Heart left ventricle (tissue), 16 donors: ENCODE measurements at regions not wholly inside any gene's neighbourhood (a gene's known extent, or its start where the extent isn't known, plus 50 kb on each side); places are given as distances from the start of the nearest gene placed in this dataset.

Experiments used
- ATAC-seq, 4 donors: fragments of 200-7000 bp; cut with Tn5 transposase; one replicate each; pipeline ENCODE4 v1.9.1; 2020 to 2022; ENCODE audit warnings: moderate library complexity in 4 of 4, mild to moderate bottlenecking in 3 of 4, moderate number of reproducible peaks in 1 of 4
- DNase-seq, 5 donors: peaks; one replicate each; pipeline ENCODE4 v3.0.0-alpha.2; 2020
- H3K27ac ChIP-seq, 12 donors: fragments of 200-600 bp; sonication (generic) in 4 of 12; one replicate each; pipeline versions ENCODE4 v1.5.0 to v1.8.0; 2016 to 2022; ENCODE audit warnings: mild to moderate bottlenecking in 2 of 12
- H3K27me3 ChIP-seq, 9 donors: fragments of 200-600 bp; sonication (generic) in 2 of 9; one replicate each; pipeline versions ENCODE4 v1.5.1 to v1.8.0; 2016 to 2022; ENCODE audit warnings: mild to moderate bottlenecking in 3 of 9
- H3K36me3 ChIP-seq, 9 donors: fragments of 200-600 bp; sonication (generic) in 2 of 9; one replicate each; pipeline versions ENCODE4 v1.5.0 to v1.8.0; 2018 to 2022; ENCODE audit warnings: mild to moderate bottlenecking in 2 of 9
- H3K4me1 ChIP-seq, 12 donors: fragments of 200-600 bp; sonication (generic) in 4 of 12; one replicate each; pipeline versions ENCODE4 v1.5.0 to v1.8.0; 2016 to 2022; ENCODE audit warnings: mild to moderate bottlenecking in 3 of 12
- H3K4me3 ChIP-seq, 12 donors: fragments of 200-600 bp; sonication (generic) in 4 of 12; one replicate each; pipeline versions ENCODE4 v1.5.0 to v1.8.0; 2017 to 2022; ENCODE audit warnings: mild to moderate bottlenecking in 9 of 12, moderate library complexity in 4 of 12
- H3K9me3 ChIP-seq, 12 donors: fragments of 200-600 bp; sonication (generic) in 4 of 12; one replicate each; pipeline versions ENCODE4 v1.5.0 to v1.8.0; 2016 to 2022; ENCODE audit warnings: mild to moderate bottlenecking in 1 of 12
- POLR2A ChIP-seq, 2 donors: fragments of 450-650 bp; IDR thresholded peaks; one replicate each; pipeline ENCODE4 v1.6.1; 2017; ENCODE audit warnings: antibody characterized with exemption in 2 of 2, mild to moderate bottlenecking in 2 of 2, moderate library complexity in 2 of 2
- WGBS, 4 donors: extraction: QIAGEN DNeasy Blood & Tissue Kit in 2 of 4; methylation state at CpG; one replicate each; pipeline versions ENCODE4 v1.1.5 to v1.1.7; 2013 to 2018; 5-methylcytosine and 5-hydroxymethylcytosine counted together
- intact Hi-C, 10 donors: fragments of 100-400 bp; cut with DNase I; formaldehyde crosslinking; loops; one replicate each; pipeline versions ENCODE4 v1.11.1 to v1.14.2; 2022
- TF ChIP-seq, protein P1 (sequence below), 12 donors: fragments of 200-600 bp; sonication (generic) in 4 of 12; IDR thresholded peaks; one replicate each; pipeline versions ENCODE4 v1.5.0 to v1.8.0; 2018 to 2022; ENCODE audit warnings: antibody characterized with exemption in 12 of 12, mild to moderate bottlenecking in 5 of 12
- donor health status: ischemic (EF 13 %, LVEDD 7.1; RV severe dilation, severe dysfunction).
- donor health status: healthy with polysubstance abuse.
- donor health status: DM: no; HTN: yes; CAD: no.
- donor health status: DM: no; HTN: no; CAD: no.
- donor health status: ischemic (EF 25% LVEDD 6.9; RV normal size, moderate dysfunction).
- donor health status: ischemic (EF 25% LVEDD 5.7; RV mildly dilated, moderate dysfunction).
- donor health status: healthy.
- donor health status: DM: yes; HTN: yes; CAD: no.
- donor health status: ischemic (EF 35%, LVEDD 5.7; RV mildly dilated, moderate dysfunction).
- donor health status: nonischemic (EF 11% LVEDD 7.7; RV severe dilation, severe dysfunction).
- donor health status: DM: yes; HTN: yes; CAD: no.
- donor health status: PGD.
- donor health status: ischemic (EF 29% LVEDD 5.4; RV normal size, mild dysfunction).
- donor health status: nonischemic (EF 23%, LVEDD 6.1; RV moderate dilation, normal function).

DNA sequence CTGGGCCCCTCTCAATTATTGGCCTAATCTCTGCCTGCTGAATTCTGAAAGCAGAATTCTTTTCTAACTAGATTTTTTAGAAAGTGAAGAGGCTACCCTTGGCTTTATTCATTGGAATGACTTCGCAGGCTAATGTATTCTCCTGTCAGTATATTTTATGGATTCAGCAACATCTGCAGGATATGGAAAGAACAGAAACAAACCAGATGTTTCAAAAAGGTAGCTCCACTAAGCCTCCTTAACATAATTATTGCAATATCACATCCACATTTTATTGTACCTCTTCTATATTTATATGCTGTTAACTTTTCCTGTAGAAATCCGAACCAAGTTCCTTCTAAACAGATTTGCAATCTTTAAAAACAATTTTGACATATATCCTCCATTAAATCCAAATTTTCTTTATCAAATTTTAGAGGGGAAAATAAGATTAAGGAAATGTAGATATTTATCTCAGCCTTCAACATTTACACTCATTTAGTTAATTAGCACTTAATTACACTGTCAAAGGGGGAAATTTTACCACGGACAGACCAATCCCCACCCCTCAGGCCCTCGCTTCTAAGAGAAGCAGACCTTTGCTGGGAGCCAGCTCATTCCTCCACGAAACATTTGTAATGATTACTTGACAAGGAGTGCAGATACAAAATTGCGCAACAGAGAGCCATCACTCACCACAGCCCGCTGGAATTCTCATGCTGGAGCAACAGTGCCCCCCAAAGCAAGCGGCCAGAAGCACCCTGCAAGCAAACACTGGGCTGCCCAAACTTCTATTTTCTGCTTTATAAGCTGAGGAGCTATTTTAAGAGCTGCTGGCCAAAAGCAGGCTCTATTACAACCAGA lies 253.4 kb downstream of the ETAA1 start:
- peaks cover 0 to 39% (median 21%) of the 10 kb centered on the region in 12 donors for H3K4me1 ChIP-seq
- DNase-seq (peak; percentile 79 to 88 (median 85)), ATAC-seq (peak; percentile 94 to 95 (median 94))
- H3K27me3 ChIP-seq, result no peaks in the 10 kb centered on the region
- no peak overlapping the region for H3K4me3 ChIP-seq
- WGBS, 4 donors, result 17 to 23% (median 19%) methylated on average over 8 of the region's 8 CpGs
- TF ChIP-seq, protein P1, sequence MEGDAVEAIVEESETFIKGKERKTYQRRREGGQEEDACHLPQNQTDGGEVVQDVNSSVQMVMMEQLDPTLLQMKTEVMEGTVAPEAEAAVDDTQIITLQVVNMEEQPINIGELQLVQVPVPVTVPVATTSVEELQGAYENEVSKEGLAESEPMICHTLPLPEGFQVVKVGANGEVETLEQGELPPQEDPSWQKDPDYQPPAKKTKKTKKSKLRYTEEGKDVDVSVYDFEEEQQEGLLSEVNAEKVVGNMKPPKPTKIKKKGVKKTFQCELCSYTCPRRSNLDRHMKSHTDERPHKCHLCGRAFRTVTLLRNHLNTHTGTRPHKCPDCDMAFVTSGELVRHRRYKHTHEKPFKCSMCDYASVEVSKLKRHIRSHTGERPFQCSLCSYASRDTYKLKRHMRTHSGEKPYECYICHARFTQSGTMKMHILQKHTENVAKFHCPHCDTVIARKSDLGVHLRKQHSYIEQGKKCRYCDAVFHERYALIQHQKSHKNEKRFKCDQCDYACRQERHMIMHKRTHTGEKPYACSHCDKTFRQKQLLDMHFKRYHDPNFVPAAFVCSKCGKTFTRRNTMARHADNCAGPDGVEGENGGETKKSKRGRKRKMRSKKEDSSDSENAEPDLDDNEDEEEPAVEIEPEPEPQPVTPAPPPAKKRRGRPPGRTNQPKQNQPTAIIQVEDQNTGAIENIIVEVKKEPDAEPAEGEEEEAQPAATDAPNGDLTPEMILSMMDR (IDR thresholded peaks at IDR 0.05), result peak; percentile 25 to 83 (median 66)
- no peak for TF ChIP-seq POLR2A (IDR thresholded peaks at IDR 0.05)
- peaks cover 0 to 8% (median 1%) of the 10 kb centered on the region in 12 donors for H3K9me3 ChIP-seq
- no peaks in the 10 kb centered on the region for H3K36me3 ChIP-seq
- peak overlapping the region in 11 of 12 donors; percentile 17 to 84 (median 77) for H3K27ac ChIP-seq
- intact Hi-C loops, result loop anchor here in 7 of 10 donors (2.0 to 10.0 kb wide), 8 partner anchors 190 to 1218 kb away; partner anchors contain the start of gene MEIS1 (in 2 of the 7)

DNA sequence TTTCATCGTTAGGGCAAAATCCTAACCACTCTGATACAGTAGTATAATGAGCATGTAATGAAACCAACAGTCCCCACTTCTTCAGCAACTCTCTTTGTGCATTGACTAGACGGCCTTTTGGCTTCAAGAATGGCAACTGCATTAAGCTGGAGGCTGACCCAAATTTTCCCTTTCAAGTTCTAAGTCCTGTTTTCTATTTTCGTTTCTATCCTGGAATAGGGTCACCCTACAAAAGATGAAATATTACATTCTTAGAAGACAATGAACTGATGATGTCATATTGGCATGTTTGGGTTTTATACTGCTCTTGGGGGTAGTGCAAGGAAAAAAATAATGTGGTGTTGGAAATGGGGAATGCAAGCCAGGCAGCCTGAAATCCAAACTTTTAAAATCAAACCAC lies 254.4 kb downstream of the ETAA1 start:
- no peak for TF ChIP-seq POLR2A (IDR thresholded peaks at IDR 0.05)
- TF ChIP-seq, protein P1 (IDR thresholded peaks at IDR 0.05), result no peak
- Histone ChIP-seq H3K36me3 (no peaks in the 10 kb centered on the region), H3K27ac (peak overlapping the region in 9 of 12 donors; percentile 50 to 84 (median 77)), H3K27me3 (no peaks in the 10 kb centered on the region), H3K4me1 (peaks cover 0 to 32% (median 20%) of the 10 kb centered on the region in 12 donors), H3K9me3 (peaks cover 0 to 9% (median 1%) of the 10 kb centered on the region in 12 donors), H3K4me3 (no peak overlapping the region)
- intact Hi-C loops, result loop anchor here in 7 of 10 donors (2.0 to 10.0 kb wide), 8 partner anchors 189 to 1219 kb away; partner anchors contain the start of gene MEIS1 (in 2 of the 7)
- 48 to 66% (median 60%) methylated on average over 3 of the region's 3 CpGs for WGBS, 4 donors
- ATAC-seq, result no peak
- no peak for DNase-seq

DNA sequence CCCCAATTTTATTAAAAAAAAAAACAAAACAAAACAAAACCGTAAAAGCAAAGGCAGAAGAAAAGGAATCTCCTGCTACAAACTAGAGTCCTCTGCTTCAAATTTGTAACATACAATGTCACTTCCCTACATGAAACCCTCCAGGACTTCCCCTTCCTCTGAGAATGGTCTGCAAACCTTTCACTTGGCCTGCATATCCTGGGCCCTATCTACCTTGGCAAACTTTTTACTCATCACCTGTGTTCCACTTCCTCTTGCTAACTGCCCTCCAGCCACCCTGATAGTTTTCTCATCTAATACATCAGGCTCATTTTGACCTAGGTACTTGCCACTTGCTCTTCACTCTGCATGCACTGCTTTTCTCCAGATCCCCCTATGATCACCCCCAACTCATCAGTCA lies 255.5 kb downstream of the ETAA1 start:
- Histone ChIP-seq H3K36me3 (no peaks in the 10 kb centered on the region), H3K4me3 (no peak overlapping the region), H3K27me3 (no peaks in the 10 kb centered on the region), H3K4me1 (peaks cover 0 to 32% (median 20%) of the 10 kb centered on the region in 12 donors), H3K27ac (no peak overlapping the region), H3K9me3 (peaks cover 0 to 3% (median 0%) of the 10 kb centered on the region in 12 donors)
- no peak for ATAC-seq
- intact Hi-C loops, result loop anchor here in 6 of 10 donors (5.0 to 10.0 kb wide), 5 partner anchors 190 to 1220 kb away; partner anchors contain the start of gene MEIS1 (in 2 of the 6)
- DNase-seq, result no peak
- TF ChIP-seq, protein P1 (IDR thresholded peaks at IDR 0.05), result no peak
- TF ChIP-seq POLR2A (IDR thresholded peaks at IDR 0.05), result no peak
- WGBS, 4 donors, result 88 to 97% (median 95%) methylated on average over 1 of the region's 1 CpG

DNA sequence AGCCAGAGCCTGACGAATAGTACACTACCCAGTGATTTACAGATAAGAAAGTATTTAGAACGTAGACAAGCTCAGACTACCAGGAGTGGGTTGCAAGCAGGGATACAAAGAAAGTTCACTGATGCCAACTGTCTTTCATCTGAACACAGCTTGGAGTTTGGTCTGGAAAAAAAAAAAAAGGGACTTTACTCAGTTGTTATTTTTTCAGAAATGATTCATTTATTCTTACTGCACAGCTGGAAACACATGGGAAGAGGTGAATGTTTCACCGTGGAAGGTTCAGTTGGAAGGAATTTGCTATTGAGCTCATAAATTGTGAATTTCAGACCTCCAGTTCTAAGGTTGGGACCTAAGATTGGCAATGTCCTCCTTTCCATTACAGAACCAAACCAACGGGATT lies 259.7 kb downstream of the ETAA1 start:
- intact Hi-C loops, result loop anchor here in 4 of 10 donors (10.0 kb wide), 2 partner anchors 188 to 1222 kb away; partner anchors contain the start of gene MEIS1 (in 2 of the 4)
- Histone ChIP-seq H3K27me3 (no peaks in the 10 kb centered on the region), H3K4me3 (no peak overlapping the region), H3K36me3 (no peaks in the 10 kb centered on the region), H3K27ac (no peak overlapping the region), H3K9me3 (peaks cover 0 to 8% (median 0%) of the 10 kb centered on the region in 12 donors), H3K4me1 (peaks cover 0 to 1% (median 0%) of the 10 kb centered on the region in 12 donors)
- WGBS, 4 donors, result 67 to 76% (median 72%) methylated on average over 4 of the region's 4 CpGs
- DNase-seq (no peak), ATAC-seq (no peak)
- TF ChIP-seq POLR2A (IDR thresholded peaks at IDR 0.05), result no peak
- TF ChIP-seq, protein P1 (IDR thresholded peaks at IDR 0.05), result no peak
